ENCODE measurements at regions not wholly inside any gene's neighbourhood (a gene's known extent, or its start where the extent isn't known, plus 50 kb on each side); places are given as distances from the start of the nearest gene placed in this dataset.

DNA sequence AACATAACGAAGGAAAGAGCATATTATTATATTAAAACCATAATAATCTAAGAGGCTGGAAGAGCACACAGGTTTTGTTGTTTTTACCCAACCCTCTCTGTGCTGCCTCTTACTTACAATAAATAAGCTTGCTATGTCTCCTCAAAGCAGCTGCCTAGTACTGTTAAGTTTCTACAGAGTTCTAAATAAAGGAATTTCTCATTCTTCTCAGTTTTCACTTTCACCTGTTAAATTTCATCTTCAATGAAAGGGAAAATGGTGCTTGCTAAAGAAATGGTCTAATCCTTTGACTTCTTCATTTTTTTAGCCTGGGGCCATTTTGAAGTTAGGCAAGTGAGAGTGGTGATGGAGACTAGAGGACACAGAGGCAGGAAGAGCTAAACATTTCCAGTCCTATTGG is 396.1 kb downstream of the MAN2A1 start:
- DNase-seq, result no peak

DNA sequence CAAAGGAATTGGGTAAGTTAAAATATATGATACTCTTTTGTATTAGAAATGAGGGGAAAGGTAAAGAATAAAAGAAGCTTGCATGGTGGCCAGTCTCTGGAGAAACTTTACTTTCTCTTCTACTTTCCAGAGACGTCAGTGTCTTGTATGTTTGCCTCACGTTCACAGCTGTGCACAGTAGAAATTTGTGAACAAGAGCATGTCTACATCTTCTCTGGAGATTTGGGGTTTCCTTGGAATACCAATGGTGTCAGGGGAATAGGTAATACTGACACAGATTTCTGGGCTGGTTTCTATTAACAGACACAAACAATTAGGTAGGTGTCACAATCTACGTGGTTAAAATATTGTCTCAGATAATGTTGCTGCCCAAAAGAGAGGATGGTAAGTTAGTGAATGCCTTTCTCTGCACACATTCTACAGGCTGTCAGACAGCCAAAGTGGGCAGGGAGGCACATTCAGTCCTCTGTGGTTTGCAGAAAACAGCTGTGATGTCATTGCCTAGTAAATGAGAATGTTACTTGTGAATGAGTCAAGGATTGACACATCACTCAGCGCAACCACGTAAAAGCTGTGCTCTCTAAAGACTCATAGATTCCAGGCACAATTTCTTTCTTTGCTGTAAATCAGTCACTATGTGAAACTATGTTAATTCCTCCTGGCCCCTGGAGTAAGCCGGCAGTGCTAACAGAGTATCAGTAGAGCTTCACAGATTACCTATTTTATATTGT is 397.1 kb downstream of the MAN2A1 start:
- DNase-seq, result no peak

- no peak for DNase-seq
Observed at GRCh38 chr5:110087829-110088228, 398.1 kb downstream of the MAN2A1 start.

GRCh38 chr5:110088676-110089436 is 399.1 kb downstream of the MAN2A1 start:
- DNase-seq, result no peak

- no peak for DNase-seq
Observed at GRCh38 chr5:110092955-110093785, 403.4 kb downstream of the MAN2A1 start.

DNA sequence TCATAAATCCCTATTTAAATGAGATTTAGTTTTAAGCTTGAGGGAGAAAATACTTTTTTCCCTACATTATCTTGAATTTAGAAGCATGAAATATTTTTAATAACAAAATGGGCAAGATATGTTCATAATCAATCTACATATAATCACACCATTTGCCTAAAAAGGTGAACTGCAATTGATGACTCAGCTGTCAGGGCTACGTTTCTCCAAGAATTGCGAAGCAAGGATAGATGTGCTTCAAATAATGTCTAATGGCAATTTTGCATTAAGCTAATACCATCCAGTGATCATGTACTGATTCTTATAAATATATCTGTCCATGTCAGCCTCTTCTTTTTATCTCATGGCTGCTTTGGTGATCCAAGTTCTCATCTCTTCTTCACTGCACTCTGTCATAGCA is 404.4 kb downstream of the MAN2A1 start:
- DNase-seq, result no peak

GRCh38 chr5:110094548-110094947 is 404.8 kb downstream of the MAN2A1 start:
- DNase-seq, result no peak

DNA sequence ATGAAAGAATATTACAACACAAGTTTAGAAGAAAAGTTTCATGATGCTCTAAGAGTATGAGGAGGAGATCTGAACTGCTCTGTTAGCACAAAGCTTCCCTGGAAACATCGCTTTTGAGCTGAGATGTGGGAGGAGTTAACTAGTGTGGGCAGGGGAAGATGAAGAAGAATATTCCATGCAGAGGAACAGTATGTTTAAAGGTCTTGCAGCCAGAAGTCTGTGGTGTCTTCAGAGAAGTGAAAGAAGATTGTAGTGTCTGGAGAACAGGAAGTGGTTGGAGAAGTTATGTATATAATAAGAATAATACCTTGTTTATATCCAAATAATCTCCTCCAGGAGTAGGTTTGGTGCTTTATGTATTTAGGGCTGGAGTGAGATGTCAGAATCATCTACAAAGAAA is 406.7 kb downstream of the MAN2A1 start:
- no peak for DNase-seq

DNA sequence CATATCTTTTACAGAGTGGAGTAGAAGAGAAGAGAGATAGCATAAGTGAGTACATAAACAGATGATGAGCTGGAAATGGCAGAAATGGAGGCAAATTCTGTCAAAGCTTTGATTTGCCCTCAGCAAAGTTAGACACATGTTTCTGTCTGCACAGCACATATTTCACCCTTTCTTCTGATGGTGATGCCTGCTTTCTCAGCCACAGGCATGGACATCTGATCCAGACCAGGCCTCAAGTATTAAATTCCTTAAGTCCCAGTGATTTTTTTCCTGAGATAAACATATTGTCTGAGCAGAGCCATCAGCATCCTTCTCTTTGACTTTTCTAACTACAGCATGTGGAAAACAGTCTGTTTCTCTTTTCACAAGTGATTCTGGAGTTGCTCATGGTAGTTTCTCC is 409.8 kb downstream of the MAN2A1 start:
- DNase-seq, result no peak

DNA sequence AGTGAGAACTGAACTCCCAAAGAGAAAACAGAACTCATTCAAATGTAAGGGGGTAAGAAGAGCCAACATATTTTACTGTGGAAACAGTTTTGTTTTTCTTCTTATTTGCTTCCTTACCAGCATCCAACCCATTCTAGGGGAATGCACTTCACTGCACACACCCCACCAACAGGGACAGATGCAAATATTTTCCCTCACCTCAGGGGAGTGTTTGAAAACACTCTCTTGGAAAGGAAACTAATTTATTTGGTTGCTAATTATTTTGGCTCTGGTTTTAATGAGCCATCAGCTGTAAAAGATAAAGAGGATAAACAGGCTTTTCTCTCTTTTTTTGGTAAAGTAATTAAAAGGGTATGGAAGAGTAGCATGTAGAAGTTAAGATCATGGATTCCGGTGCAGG is 413.4 kb downstream of the MAN2A1 start:
- no peak for DNase-seq

- no peak for DNase-seq
Observed at GRCh38 chr5:110104060-110104725, 414.5 kb downstream of the MAN2A1 start.

DNA sequence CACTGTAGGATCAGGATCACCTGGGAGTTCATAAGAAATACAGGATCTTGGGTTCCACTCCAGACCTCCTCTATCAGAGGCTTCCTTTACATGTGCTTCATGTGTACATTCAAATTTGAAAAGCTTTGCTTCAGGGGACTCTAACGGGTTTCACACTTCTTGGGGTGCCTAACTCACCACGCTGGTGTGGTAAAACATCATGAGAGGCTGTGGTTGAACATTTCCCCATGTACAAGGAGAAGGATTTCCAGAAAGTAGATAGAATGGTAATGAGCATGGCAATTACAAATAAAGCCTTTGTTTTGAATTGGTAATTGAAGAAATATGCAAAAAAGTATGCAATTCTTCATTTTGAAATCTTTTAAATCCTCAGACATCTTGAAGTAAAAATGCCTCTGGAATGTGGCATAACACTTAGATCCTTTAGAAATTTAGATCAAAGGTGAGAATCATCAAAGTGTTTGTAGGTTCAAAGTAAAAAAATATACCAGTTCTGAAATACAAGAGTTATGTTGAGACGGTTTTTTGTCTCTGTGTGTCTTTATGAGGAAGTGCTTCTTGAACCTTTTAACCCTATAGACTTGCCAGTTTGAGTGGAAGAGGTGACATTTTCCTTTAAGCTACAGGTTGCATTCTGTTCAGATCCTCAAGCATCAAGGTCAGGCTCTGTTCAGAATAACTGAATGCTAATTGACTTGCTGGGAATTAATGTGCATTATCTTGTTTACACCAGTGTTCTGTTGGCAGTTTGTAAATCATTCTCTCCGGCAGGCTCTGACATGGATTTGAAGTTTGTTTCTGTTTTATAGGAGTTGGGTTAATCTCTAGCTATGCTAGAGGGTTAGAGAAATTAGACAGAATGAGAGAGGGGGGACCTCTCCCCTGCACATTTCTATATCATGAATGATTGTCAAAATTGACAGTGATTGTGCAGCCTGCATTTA is 415.3 kb downstream of the MAN2A1 start:
- DNase-seq, result no peak

DNA sequence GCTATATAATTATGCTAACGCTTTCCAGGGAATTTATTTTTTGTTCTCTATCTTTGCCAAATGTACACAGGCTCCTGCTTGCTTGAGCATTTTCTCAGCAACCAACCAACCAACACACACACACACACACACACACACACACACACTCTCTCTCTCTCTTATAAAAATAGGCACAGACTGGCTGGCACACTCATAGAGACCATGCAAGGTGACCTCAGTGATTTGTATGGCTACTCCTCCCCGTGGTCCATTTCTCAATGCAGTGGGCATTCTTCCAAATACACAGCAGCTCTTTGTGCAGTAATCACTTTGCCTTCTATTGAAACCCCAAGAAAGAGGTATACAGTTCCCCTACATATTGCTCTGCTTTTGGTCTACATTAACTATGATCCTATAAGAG is 416.0 kb downstream of the MAN2A1 start:
- no peak for DNase-seq

GRCh38 chr5:110106750-110107149 is 417.0 kb downstream of the MAN2A1 start:
- no peak for DNase-seq

- DNase-seq, result no peak
Observed at GRCh38 chr5:110108520-110108919, 418.8 kb downstream of the MAN2A1 start.

DNA sequence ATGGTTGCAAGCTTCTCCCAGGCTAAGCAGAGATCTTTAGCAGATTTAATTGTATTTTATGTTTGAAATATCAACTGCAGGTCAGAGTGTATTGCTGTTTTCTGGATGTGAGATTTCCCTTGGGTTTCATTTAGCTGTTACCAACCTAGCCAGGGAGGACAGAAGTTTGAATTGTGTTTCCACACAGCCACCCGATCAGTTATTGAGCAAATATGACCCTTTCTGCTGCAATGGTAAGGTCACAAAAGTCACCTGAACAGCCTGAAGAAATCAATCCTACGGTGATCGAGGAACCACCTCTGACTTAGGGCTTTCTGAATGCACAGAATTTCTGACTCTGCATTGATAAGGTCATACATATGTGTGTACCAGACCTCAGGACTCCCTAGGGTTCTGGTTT is 419.9 kb downstream of the MAN2A1 start:
- no peak for DNase-seq

GRCh38 chr5:110112348-110112747 is 422.6 kb downstream of the MAN2A1 start:
- DNase-seq, result no peak

GRCh38 chr5:110115503-110115902 is 425.8 kb downstream of the MAN2A1 start:
- no peak for DNase-seq

DNA sequence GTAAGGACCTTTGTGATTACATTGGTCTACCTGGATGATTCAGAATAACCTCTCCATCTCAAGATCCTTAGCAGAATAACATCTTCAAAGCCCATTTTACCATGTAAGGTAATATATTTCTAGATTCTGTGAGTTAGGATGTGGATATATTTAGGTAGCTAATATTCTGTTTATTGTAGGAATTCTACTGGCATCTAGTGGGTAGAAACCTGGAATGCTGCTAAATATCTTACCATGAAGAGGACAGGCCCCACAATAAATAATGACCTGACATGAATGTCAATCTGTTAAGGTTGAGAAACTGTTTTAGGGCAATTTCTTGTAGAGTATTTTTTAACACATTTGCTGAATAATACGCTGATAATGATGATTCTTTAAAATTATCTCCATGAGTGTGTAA is 426.8 kb downstream of the MAN2A1 start:
- DNase-seq, result no peak

DNA sequence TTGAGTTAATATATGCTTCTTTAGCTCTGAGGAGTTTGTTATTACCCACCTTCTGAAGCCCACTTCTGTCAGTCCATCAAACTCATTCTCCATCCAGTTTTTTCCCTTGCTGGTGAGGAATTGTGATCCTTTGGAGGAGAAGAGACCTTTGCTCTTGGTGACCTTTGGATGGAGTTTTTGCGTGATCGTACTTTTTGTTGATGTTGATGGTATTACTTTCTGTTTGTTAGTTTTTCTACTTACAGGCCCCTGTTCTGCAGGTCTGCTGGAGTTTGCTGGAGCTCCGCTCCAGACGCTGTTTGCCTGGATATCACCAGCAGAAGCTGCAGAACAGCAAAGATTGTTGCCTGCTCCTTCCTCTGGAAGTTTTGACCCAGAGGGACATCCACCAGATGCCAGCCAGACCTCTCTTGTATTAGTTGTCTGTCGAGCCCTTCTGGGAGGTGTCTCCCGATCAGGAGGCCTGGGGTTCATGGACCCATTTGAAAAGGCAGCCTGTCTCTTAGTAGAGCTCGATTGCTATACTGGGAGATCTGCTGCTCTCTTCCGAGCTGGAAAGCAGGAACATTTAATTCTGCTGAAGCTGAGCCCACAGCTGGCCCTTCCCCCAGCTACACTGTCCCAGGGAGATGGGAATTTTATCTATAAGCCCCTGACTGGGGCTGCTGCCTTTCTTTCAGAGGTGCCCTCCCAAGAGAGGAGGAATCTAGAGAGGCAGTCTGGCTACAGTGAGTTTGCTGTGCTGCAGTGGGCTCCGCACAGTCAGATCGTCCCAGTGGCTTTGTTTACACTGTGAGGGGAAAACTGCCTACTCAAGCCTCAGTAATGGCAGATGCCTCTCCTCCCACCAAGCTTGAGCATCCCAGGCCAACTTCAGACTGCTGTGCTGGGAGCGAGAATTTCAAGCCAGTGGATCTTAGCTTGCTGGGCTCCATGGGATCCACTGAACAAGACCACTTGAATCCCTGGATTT is 445.5 kb downstream of the MAN2A1 start:
- no peak for DNase-seq

DNA sequence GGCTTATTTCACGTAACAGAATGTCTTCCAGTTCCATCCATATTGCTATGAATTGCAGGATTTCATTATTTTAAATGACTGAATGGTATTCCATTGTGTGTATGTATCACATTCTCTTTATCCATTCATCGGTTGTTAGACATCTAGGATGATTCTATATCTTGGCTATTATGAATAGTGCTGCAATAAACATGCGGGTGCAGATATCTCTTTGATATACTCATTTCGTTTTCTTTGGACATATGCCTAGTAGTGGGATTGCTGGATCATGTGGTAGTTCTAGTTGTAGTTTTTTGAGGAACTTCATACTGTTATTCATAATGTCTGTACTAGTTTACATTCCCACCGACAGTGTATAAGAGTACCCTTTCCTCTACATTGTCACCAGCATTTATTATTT is 460.5 kb downstream of the MAN2A1 start:
- no peak for DNase-seq
